ENCODE measurements at regions not wholly inside any gene's neighbourhood (a gene's known extent, or its start where the extent isn't known, plus 50 kb on each side); places are given as distances from the start of the nearest gene placed in this dataset.

DNA sequence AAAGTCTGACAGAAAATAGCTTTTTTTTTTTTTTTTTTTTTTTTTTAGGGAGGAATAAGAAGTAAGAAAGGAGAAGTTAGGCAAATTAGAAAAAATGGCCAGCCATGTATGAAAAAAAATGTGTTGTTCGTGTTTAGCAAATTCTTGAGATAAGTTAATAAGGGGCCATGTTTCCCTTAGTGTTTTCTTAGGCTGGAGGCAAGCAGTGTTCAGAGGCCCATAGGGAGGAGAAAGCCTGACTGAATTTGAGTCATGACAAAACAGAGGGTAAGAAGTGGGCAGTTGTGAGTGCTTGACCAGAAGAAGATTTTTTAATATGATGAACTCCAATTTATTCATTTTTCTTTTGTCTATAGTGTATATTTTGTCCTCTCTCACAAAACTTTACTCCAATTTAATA is 766.4 kb downstream of the FAM181B start:
- Mint-ChIP-seq H3K4me3 (no peak overlapping the region), H3K9me3 (no peaks in the 10 kb centered on the region), H3K27me3 (no peaks in the 10 kb centered on the region), H3K36me3 (ENCODE audit: low read depth) (no peaks in the 10 kb centered on the region), H3K4me1 (ENCODE audit: low read depth) (peaks cover 21% of the 10 kb centered on the region), H3K27ac (no peak overlapping the region)
- no peak overlapping the region for H3K4me3 ChIP-seq (ENCODE audit: low read length)
- DNase-seq (no peak), ATAC-seq (ENCODE audit: poor library complexity) (no peak)
- H3K9me3 ChIP-seq (ENCODE audit: control insufficient read depth in 1 of 2, insufficient read depth in 1 of 2, low read length in 2 of 2) = no peaks in the 10 kb centered on the region
- POLR2A ChIA-PET = no interaction called here
- CTCF ChIA-PET = no interaction called here
- TF ChIP-seq, protein P1, sequence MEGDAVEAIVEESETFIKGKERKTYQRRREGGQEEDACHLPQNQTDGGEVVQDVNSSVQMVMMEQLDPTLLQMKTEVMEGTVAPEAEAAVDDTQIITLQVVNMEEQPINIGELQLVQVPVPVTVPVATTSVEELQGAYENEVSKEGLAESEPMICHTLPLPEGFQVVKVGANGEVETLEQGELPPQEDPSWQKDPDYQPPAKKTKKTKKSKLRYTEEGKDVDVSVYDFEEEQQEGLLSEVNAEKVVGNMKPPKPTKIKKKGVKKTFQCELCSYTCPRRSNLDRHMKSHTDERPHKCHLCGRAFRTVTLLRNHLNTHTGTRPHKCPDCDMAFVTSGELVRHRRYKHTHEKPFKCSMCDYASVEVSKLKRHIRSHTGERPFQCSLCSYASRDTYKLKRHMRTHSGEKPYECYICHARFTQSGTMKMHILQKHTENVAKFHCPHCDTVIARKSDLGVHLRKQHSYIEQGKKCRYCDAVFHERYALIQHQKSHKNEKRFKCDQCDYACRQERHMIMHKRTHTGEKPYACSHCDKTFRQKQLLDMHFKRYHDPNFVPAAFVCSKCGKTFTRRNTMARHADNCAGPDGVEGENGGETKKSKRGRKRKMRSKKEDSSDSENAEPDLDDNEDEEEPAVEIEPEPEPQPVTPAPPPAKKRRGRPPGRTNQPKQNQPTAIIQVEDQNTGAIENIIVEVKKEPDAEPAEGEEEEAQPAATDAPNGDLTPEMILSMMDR (IDR thresholded peaks at IDR 0.05) = no peak
- H3K27me3 ChIP-seq (ENCODE audit: control insufficient read depth in 1 of 2, insufficient read depth in 2 of 2, low read length in 2 of 2) = no peaks in the 10 kb centered on the region
- H3K27ac ChIP-seq (ENCODE audit: low read depth in 1 of 2, low read length in 2 of 2) = no peak overlapping the region
- no peaks in the 10 kb centered on the region for H3K4me1 ChIP-seq (ENCODE audit: insufficient read depth, low read length)
- H3K36me3 ChIP-seq (ENCODE audit: insufficient read depth, low read length) = no peaks in the 10 kb centered on the region
- intact Hi-C loops (cut with DNase I, micrococcal nuclease) = loop anchor here in 1 of 2 experiments (5.0 kb wide), 1 partner anchor 180 kb away; no protein-coding TSS in a partner anchor

DNA sequence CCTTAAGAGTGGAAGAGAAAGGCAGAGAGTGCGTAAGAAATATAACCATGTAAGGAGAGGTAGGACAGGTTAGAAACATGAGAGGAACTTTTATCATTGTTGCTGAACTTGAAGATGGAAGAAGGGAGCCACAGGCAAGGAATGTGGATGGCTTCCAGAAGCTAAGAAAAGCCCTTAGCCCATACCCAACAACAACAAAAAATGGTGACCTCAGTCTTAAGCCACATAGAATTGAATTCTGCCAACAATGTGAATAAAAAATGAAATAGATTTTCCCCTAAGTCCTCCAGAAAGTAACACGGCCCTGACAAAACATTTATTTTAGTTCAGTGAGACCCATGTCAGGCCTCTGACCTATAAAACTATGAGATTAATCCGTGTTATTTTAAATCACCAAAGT is 767.3 kb downstream of the FAM181B start:
- Histone ChIP-seq H3K27me3 (ENCODE audit: control insufficient read depth in 1 of 2, insufficient read depth in 2 of 2, low read length in 2 of 2) (no peaks in the 10 kb centered on the region), H3K36me3 (ENCODE audit: insufficient read depth, low read length) (no peaks in the 10 kb centered on the region), H3K4me1 (ENCODE audit: insufficient read depth, low read length) (no peaks in the 10 kb centered on the region), H3K4me3 (ENCODE audit: low read length) (no peak overlapping the region), H3K27ac (ENCODE audit: low read depth in 1 of 2, low read length in 2 of 2) (no peak overlapping the region), H3K9me3 (ENCODE audit: control insufficient read depth in 1 of 2, insufficient read depth in 1 of 2, low read length in 2 of 2) (no peaks in the 10 kb centered on the region)
- Mint-ChIP-seq H3K36me3 (ENCODE audit: low read depth) (no peaks in the 10 kb centered on the region), H3K27me3 (no peaks in the 10 kb centered on the region), H3K27ac (no peak overlapping the region), H3K4me1 (ENCODE audit: low read depth) (peaks cover 21% of the 10 kb centered on the region), H3K4me3 (no peak overlapping the region), H3K9me3 (no peaks in the 10 kb centered on the region)
- ChIA-PET POLR2A (no interaction called here), CTCF (no interaction called here)
- no peak for DNase-seq
- no peak for ATAC-seq (ENCODE audit: poor library complexity)
- TF ChIP-seq, protein P1 (IDR thresholded peaks at IDR 0.05) = no peak
- intact Hi-C loops (cut with DNase I, micrococcal nuclease) = loop anchor here in 1 of 2 experiments (5.0 kb wide), 1 partner anchor 179 kb away; no protein-coding TSS in a partner anchor

DNA sequence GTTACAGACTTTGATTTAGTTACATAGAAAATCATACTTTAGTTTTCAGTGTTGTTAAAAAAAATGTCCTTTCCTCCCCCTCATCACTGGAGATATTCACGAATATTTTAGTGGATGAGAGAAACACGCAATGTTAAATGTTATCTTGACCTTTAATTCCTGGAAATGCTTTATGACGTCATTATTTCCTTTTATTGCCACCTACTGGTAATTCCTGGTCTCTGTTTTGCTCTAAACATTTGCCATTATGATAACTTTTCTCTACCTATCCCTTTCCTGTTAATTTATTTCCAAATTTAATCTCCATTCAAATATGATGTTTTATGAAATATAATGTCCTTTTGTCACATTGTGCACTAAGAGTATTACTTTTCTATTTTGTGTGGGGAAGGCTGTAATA is 770.6 kb downstream of the FAM181B start:
- Histone ChIP-seq H3K27ac (ENCODE audit: low read depth in 1 of 2, low read length in 2 of 2) (no peak overlapping the region), H3K4me3 (ENCODE audit: low read length) (no peak overlapping the region), H3K9me3 (ENCODE audit: control insufficient read depth in 1 of 2, insufficient read depth in 1 of 2, low read length in 2 of 2) (no peaks in the 10 kb centered on the region), H3K27me3 (ENCODE audit: control insufficient read depth in 1 of 2, insufficient read depth in 2 of 2, low read length in 2 of 2) (no peaks in the 10 kb centered on the region), H3K4me1 (ENCODE audit: insufficient read depth, low read length) (no peaks in the 10 kb centered on the region), H3K36me3 (ENCODE audit: insufficient read depth, low read length) (no peaks in the 10 kb centered on the region)
- Mint-ChIP-seq H3K4me3 (no peak overlapping the region), H3K4me1 (ENCODE audit: low read depth) (peaks cover 17% of the 10 kb centered on the region), H3K9me3 (no peaks in the 10 kb centered on the region), H3K36me3 (ENCODE audit: low read depth) (no peaks in the 10 kb centered on the region), H3K27me3 (no peaks in the 10 kb centered on the region), H3K27ac (no peak overlapping the region)
- POLR2A ChIA-PET = no interaction called here
- DNase-seq (peak in 3 of 14 experiments; percentile 23 to 37 (median 23)), ATAC-seq (ENCODE audit: poor library complexity) (no peak)
- intact Hi-C loops (cut with DNase I, micrococcal nuclease) = loop anchor here (5.0 kb wide), 2 partner anchors 176 to 321 kb away; no protein-coding TSS in a partner anchor
- TF ChIP-seq, protein P1 (IDR thresholded peaks at IDR 0.05) = peak; percentile 51
- CTCF ChIA-PET = no interaction called here

Measured in CD4-positive, alpha-beta T cell (primary cell).